ENCODE measurements at regions not wholly inside any gene's neighbourhood (a gene's known extent, or its start where the extent isn't known, plus 50 kb on each side); places are given as distances from the start of the nearest gene placed in this dataset.
"Not testable (repeated sequence)": the region's sequence is repeated elsewhere in the genome, so short reads cannot be mapped to it uniquely, and the experiment has no call there.

GRCh38 chr5:1748271-1748670 lies 51.4 kb downstream of the MRPL36 start:
- no peak for DNase-seq

DNA sequence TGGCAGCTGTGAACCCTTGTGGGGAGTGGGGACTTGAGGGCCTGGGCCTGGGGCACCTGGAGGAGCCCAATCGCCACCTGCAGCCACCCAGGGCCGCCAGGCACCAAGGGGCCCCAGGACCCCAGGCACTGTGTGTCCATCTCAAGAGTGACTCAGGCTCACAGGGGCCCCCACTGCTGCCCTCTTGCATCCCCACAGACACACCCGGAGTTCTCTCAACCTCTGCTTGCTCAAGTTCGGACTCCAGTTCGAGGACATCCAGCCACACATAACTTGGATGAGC lies 51.9 kb downstream of the MRPL36 start:
- DNase-seq: no peak

DNA sequence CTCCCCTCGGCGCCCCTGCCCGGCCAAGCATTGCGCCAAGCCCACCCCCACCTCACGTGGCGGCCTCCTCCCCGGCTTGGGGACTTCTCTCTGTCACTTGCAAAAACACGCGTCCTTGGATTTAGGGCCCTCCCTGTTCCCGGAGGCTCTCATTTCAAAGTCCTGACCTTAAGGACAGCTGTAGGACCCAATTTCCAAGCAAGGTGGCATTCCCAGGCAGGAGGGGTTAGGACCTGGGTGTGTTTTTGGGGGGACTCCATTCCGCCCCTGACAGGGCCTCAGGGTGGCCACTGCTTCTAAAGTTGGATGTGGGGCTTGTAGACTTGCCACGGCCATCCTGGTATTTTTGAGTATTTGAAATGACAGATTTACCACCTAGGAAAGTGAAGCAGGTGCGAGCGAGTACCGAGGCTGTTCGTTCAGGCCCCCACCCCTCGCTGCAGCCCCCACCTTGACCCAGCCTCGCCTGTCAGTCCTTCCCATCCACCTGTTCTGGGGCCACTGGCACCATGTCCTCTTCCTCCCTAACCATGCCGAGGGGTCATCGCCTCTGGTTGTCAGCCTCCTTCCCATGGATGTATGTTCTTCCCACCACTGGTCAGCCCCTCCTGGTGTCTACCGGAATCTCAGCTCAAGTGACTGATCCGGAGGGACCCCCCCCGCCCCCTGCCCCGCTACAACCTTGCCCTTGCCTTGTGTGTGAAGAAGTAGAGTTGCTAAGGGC lies 52.4 kb downstream of the MRPL36 start:
- DNase-seq: no peak

GRCh38 chr5:1746371-1747078 lies 53.1 kb downstream of the MRPL36 start:
- DNase-seq: no peak

DNA sequence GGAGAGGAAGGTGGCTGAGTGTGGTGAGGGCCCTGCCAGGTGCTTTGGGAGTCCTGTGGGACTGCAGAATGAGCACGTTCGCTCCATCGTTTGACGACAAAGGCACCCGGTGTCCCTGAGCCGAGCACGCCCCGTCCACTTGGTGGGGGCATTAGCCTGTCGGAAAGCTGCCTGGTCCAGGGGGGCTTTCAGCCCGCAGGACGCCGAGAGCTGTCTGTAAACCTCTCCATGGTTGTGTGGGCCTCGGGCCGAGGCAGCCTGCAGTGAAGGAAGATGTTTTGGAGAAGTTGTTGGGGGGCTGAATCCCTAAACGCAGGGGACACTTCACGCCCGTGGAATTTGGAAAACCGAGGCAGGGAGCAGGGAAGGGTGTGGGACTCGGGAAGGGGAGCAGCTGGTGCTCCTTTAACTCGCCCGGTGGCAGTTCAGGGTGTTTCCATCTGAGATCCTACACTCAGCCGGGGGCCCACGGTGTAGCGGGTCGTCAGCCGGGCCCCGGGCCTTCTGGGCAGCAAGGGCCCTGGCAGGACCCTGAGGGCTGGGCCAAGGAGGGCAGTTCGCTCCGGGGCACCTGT lies 53.8 kb downstream of the MRPL36 start:
- DNase-seq: no peak

GRCh38 chr5:1745123-1745795 lies 54.4 kb downstream of the MRPL36 start:
- DNase-seq: no peak

GRCh38 chr5:1744393-1745122 lies 55.1 kb downstream of the MRPL36 start:
- no peak for DNase-seq

- no peak for DNase-seq
Measured at GRCh38 chr5:1743769-1744085, 55.9 kb downstream of the MRPL36 start.

DNA sequence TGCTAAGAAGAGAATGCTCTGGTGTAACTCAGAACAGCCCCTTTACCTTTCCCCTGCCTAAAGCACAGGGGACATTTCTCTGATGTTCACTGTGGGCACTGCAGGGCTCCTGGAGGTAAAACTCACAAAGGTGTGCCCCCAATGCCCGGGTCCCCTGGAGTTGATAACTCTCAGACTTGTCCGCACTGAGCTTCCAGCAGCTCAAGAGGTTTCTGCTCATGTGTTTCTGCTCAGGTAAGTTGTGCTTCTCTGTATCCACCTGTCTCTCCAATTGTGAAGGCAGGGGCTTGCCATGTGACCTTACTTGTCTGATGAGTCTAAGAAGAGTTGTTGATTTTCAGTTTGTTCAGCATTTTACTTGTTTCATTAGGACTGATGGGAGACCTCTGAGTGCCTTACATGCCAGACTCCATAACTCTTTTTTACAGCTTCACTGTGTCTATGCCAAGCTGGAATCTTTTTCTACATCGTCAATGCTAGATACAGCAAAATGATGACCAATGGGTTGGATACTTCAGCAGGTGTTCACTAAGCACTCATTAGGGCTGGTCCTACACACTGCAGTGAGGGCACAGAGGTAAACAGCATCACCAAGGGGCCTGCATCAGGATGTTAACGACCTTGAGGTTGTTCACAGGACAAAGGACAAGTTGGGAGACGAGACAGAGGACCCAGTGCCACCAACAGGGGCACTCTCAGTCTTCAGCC lies 56.4 kb downstream of the MRPL36 start:
- no peak for DNase-seq

DNA sequence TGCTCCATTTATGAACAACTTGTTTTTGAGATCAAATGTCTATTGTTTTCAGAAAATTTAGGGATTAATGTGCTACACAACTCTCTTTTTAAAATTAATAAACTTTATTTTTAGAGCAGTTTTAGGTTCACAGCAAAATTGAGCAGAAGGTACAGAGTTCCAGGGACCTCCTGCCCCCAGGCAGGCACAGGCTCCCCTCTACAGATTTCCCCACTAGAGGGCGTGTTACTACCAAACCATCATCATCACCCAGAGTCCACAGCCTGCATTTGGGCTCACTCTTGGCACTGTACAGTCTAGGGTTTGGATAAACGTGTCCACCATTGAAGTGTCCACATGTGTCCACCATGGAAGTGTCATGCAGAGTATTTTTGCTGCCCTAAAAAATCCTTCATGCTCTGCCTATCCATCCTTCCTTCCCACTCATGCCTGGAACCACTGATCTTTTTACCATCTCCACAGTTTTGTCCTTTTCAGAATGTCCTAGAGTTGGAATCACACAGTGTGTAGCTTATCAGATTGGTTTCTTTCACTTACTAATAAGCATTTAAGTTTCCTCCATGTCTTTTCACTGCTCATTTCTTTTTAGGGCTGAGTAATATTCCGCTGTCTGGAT lies 61.7 kb downstream of the MRPL36 start:
- DNase-seq: no peak

GRCh38 chr5:1736889-1737711 lies 62.5 kb downstream of the MRPL36 start:
- no peak for DNase-seq

DNA sequence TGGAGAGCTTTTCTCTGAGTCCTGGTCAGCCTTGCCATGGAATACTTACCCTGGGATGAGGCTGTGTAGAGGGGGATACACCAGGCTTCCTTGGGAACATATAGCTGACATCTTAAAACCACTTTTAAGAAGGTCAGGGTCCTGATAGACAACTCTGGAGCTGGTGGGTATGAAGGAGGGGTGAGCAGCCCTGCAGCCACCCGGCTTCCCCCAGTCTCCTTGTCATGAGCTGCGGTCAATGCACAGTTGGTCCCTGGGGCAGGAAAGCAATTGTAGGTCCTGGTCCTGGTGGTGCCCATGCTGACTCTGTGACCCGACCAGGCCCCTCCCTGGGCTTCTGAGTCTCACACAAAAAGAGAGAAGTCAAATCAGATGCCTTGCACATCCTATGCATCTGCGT lies 63.6 kb downstream of the MRPL36 start:
- DNase-seq: no peak

DNA sequence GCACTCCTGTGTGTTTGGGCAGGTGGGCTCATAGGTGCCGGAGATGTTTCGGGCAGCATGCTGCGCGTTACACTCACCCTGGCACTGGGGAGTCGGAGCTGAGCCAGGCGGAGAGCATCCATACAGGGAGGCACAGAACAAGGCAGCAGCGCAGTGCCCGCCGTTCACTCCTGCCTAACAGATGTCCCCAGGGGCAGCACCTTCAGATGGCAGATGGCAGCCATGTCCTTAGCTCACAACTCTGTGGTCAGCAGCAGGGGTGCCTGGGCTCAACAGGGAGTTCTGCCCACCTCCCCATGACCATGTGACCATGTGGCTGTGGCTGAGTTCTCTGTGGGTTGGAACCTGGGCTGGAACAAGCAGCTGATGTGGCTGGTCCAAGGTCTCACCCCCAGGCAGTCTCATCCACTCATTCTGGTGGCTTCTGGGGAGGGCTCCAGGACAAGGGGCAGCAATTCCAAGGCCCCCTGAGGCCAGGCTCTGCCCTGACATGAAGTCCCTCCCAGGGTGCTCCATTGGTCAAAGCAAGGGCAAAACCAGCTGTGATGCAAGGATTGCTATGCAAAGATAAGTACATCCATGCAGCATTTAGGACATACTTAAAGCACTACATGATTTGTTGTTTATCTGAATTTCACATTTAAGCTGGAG lies 64.2 kb downstream of the MRPL36 start:
- no peak for DNase-seq

GRCh38 chr5:1734908-1735289 lies 64.7 kb downstream of the MRPL36 start:
- DNase-seq: no peak

GRCh38 chr5:1734271-1734907 lies 65.2 kb downstream of the MRPL36 start:
- no peak for DNase-seq

GRCh38 chr5:1733369-1733768 lies 66.3 kb downstream of the MRPL36 start:
- no peak for DNase-seq

GRCh38 chr5:1732945-1733344 lies 66.7 kb downstream of the MRPL36 start:
- DNase-seq: no peak

- no peak for DNase-seq
Measured at GRCh38 chr5:1732238-1732941, 67.2 kb downstream of the MRPL36 start.

GRCh38 chr5:1731855-1732237 lies 67.8 kb downstream of the MRPL36 start:
- not testable (repeated sequence) for DNase-seq

Measured in NCI-H510A (cell line).